WI38 (cell line): ENCODE measurements at regions not wholly inside any gene's neighbourhood (a gene's known extent, or its start where the extent isn't known, plus 50 kb on each side); places are given as distances from the start of the nearest gene placed in this dataset.

Experiments used
- H3K4me3 ChIP-seq: 2 replicates; pipeline ENCODE4 v1.5.1; 2011; ENCODE audit warnings: low read depth, mild to moderate bottlenecking, control low read depth, low read length
- TF ChIP-seq, protein P1 (sequence below): IDR thresholded peaks from 2 replicates; pipeline ENCODE4 v1.5.1; 2012; ENCODE audit warnings: low read depth, mild to moderate bottlenecking, control low read depth, low read length

DNA sequence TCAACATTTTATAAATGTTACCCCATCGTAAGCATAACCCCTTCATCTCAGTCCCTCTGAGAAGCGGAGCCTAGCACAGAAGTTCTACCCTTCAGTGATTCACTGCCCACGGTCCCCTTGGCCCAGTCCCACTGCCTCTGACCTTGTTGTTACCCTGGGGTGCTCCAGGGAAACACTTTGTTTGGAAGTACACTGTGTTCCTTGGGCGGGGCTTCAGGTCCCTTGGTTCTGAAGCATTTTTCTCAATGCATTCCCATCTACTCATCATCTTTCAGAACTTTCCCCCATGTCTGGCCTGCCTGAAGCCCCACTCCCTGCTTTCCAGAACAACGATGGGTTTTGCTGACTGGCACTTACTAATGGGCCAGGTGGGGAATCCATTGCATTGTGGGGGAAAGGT is 296.2 kb downstream of the FOXA2 start:
- TF ChIP-seq, protein P1, sequence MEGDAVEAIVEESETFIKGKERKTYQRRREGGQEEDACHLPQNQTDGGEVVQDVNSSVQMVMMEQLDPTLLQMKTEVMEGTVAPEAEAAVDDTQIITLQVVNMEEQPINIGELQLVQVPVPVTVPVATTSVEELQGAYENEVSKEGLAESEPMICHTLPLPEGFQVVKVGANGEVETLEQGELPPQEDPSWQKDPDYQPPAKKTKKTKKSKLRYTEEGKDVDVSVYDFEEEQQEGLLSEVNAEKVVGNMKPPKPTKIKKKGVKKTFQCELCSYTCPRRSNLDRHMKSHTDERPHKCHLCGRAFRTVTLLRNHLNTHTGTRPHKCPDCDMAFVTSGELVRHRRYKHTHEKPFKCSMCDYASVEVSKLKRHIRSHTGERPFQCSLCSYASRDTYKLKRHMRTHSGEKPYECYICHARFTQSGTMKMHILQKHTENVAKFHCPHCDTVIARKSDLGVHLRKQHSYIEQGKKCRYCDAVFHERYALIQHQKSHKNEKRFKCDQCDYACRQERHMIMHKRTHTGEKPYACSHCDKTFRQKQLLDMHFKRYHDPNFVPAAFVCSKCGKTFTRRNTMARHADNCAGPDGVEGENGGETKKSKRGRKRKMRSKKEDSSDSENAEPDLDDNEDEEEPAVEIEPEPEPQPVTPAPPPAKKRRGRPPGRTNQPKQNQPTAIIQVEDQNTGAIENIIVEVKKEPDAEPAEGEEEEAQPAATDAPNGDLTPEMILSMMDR: no peak
- H3K4me3 ChIP-seq: no peak overlapping the region

DNA sequence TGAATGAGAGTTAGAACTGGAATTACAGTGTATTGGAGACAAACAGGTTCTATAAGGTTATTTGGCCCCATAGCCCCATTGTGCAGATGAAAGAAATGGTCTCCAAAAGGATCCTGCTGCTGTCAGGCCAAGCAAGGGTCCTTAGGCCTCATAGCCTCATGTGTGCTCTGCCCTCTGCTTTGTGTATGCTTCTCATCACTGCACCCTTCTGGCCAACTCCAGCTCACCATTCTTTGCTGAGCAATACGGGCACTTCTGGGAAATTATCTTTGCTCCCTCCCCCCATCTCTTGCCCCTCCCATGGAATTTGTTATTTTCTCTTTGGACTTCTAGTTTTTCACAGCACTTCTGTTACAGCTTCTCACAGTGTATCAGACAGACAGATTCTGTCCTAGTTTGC is 298.8 kb downstream of the FOXA2 start:
- TF ChIP-seq, protein P1: no peak
- no peak overlapping the region for H3K4me3 ChIP-seq

DNA sequence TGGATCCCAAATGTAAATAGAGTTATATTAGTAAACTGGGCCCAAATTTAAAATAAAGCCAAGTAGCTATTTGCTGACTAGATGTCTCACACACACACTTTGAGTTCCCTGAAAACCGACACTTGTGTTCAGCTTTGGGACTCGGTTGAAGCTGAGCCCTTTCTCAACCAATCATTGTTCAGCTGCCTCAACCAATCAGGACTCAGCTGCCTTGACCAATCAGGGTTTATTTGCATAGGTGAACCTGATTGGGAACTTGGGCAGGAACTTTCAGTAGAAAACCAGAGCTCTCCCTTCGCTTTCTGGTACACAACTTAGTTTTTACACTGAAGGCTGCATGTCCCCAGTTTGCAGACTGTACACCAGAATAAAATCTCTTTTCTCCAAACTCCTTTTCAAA is 301.7 kb downstream of the FOXA2 start:
- TF ChIP-seq, protein P1: no peak
- no peak overlapping the region for H3K4me3 ChIP-seq

DNA sequence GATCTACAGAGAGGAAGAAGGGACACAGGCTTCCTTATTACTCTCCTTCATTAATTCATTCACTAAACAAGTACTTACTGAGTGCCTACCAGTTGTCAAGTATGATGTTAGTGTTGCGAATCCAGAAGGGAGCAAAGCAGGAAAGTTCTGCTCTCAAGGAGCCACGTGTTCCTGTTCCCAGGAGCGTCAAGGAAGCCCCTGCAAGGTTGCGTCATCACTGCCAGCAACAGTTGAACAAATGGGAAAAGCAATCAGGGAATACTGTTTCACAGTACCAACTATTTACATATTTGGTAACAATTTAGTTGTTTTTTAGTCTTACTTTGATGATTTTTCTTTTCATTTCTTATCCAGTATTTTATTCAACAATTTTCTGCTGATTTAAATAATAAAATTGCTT is 310.0 kb downstream of the FOXA2 start:
- H3K4me3 ChIP-seq: no peak overlapping the region
- TF ChIP-seq, protein P1: no peak

DNA sequence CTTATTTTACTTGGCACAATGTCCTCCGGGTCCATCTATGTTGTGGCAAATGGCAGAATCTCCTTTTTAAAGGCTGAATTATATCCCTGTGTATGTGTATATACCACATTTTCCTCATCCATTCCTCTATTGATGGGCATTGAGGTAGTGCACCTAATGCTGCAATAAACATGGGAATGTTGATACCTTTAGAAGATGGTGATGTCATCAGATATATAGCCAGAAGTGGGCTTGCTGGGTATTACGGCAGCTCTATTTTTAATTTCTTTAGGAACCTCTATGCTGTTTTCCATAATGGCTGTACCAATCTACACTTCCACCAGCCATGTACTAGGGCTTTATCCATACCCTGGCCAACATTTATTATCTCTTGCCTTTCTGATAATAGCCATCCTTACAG is 315.7 kb downstream of the FOXA2 start:
- TF ChIP-seq, protein P1: no peak
- H3K4me3 ChIP-seq: no peak overlapping the region

DNA sequence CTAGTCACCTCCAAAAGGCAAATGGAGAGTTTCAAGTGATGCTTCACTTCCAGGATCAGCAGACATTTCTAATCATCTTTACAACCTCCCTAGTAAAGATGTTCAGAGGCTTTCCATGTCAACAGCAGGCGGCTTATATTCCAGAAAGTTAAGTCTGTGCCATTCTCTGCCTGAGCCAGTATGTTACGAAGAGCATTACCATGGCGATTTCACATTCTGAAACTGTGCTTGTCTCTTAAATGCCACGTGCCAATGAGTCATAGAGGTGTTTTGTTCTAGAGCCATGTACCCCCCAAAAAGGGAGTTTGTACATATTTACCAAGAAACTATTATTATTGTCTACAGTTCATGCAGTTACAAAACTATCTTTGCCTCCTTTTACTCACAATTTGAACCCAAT is 319.5 kb downstream of the FOXA2 start:
- no peak overlapping the region for H3K4me3 ChIP-seq
- TF ChIP-seq, protein P1: no peak

DNA sequence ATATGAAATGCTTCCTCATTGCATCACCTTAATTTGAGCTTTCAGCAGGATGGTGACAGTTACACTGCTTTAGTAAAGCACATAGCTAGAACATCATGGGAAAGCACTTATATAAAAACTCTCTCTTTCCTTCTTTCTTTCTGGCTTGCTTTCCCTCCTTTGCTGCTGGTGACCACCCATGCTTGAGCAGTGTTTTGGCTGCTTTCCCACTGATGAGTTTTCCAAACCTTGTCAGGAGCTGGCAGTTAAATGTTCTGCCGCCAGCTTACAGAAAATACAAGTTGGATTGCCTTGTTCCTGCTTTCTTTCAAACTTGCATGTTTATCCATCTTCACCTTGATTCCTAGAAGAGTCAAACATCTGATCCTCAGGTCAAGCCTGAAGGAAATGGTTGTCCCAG is 323.9 kb downstream of the FOXA2 start:
- TF ChIP-seq, protein P1: no peak
- no peak overlapping the region for H3K4me3 ChIP-seq
